H9 (cell line): ENCODE measurements at regions not wholly inside any gene's neighbourhood (a gene's known extent, or its start where the extent isn't known, plus 50 kb on each side); places are given as distances from the start of the nearest gene placed in this dataset.
"Not testable (repeated sequence)": the region's sequence is repeated elsewhere in the genome, so short reads cannot be mapped to it uniquely, and the experiment has no call there.

Experiments
- DNase-seq: peaks from one replicate; pipeline ENCODE4 v3.0.0-alpha.2; 2017
- H2AFZ ChIP-seq: one replicate; pipeline ENCODE4 v1.6.1; 2013; ENCODE audit warnings: mild to moderate bottlenecking, low read length, control low read depth, moderate library complexity
- H2AK5ac ChIP-seq: 2 replicates; pipeline ENCODE4 v1.6.1; 2013; ENCODE audit warnings: low read length, control low read depth, mixed read lengths; ENCODE audit not compliant: insufficient read length
- H2BK120ac ChIP-seq: one replicate; pipeline ENCODE4 v1.6.1; 2013; ENCODE audit warnings: low read depth, mild to moderate bottlenecking, low read length, control low read depth, inconsistent platforms; ENCODE audit not compliant: poor library complexity, severe bottlenecking
- H2BK12ac ChIP-seq: 2 replicates; pipeline ENCODE4 v1.6.1; 2013; ENCODE audit warnings: low read length, control low read depth, mixed read lengths, low read depth; ENCODE audit not compliant: insufficient read length
- H2BK15ac ChIP-seq: 2 replicates; pipeline ENCODE4 v1.6.1; 2013; ENCODE audit warnings: low read depth, low read length, control low read depth
- H2BK20ac ChIP-seq: one replicate; pipeline ENCODE4 v1.6.1; 2013; ENCODE audit warnings: low read depth, mild to moderate bottlenecking, low read length, control low read depth, inconsistent platforms; ENCODE audit not compliant: poor library complexity, severe bottlenecking
- H2BK5ac ChIP-seq: 2 replicates; pipeline ENCODE4 v1.6.1; 2013; ENCODE audit warnings: low read length, control low read depth, mixed read lengths; ENCODE audit not compliant: insufficient read length
- H3K14ac ChIP-seq: 2 replicates; pipeline ENCODE4 v1.6.1; 2013; ENCODE audit warnings: low read length, control low read depth; ENCODE audit not compliant: insufficient read depth
- H3K18ac ChIP-seq: 2 replicates; pipeline ENCODE4 v1.6.1; 2013; ENCODE audit warnings: low read depth, mild to moderate bottlenecking, mixed read lengths, low read length, control low read depth; ENCODE audit not compliant: insufficient read length
- H3K23ac ChIP-seq: 2 replicates; pipeline ENCODE4 v1.6.1; 2013; ENCODE audit warnings: low read length, control low read depth, mixed read lengths, low read depth; ENCODE audit not compliant: insufficient read length
- H3K23me2 ChIP-seq: 2 replicates; pipeline ENCODE4 v1.6.1; 2013; ENCODE audit warnings: low read depth, mild to moderate bottlenecking, mixed read lengths, low read length, control low read depth; ENCODE audit not compliant: insufficient read length, poor library complexity, severe bottlenecking
- H3K27ac ChIP-seq: 2 replicates; pipeline ENCODE4 v1.5.1; 2013; ENCODE audit warnings: low read length, control low read depth, mixed read lengths, low read depth; ENCODE audit not compliant: insufficient read length
- H3K27me3 ChIP-seq: 2 replicates; pipeline ENCODE4 v1.6.1; 2013; ENCODE audit warnings: low read length, control low read depth, inconsistent platforms; ENCODE audit not compliant: insufficient read depth
- H3K4ac ChIP-seq: 2 replicates; pipeline ENCODE4 v1.6.1; 2013; ENCODE audit warnings: low read depth, mild to moderate bottlenecking, control low read depth, inconsistent platforms, low read length, moderate library complexity
- H3K4me1 ChIP-seq: 2 replicates; pipeline ENCODE4 v1.6.1; 2013; ENCODE audit warnings: low read length, control low read depth, inconsistent platforms; ENCODE audit not compliant: insufficient read depth
- H3K4me2 ChIP-seq: 2 replicates; pipeline ENCODE4 v1.6.1; 2013; ENCODE audit warnings: low read length, control low read depth, mixed read lengths; ENCODE audit not compliant: insufficient read length, insufficient read depth
- H3K56ac ChIP-seq: 2 replicates; pipeline ENCODE4 v1.6.1; 2013; ENCODE audit warnings: low read depth, mild to moderate bottlenecking, mixed read lengths, low read length, control low read depth; ENCODE audit not compliant: insufficient read length
- H3K79me1 ChIP-seq: 2 replicates; pipeline ENCODE4 v1.6.1; 2013; ENCODE audit warnings: low read depth, mild to moderate bottlenecking, moderate library complexity, low read length, control low read depth, inconsistent platforms; ENCODE audit not compliant: insufficient read depth, poor library complexity, severe bottlenecking
- H3K79me2 ChIP-seq: 2 replicates; pipeline ENCODE4 v1.6.1; 2013; ENCODE audit warnings: low read length, control low read depth, inconsistent platforms; ENCODE audit not compliant: insufficient read depth
- H3K9ac ChIP-seq: 2 replicates; pipeline ENCODE4 v1.6.1; 2013; ENCODE audit warnings: low read length, control low read depth, mixed read lengths; ENCODE audit not compliant: insufficient read length; ENCODE audit errors: extremely low read depth
- H3K9me3 ChIP-seq: one replicate; pipeline ENCODE4 v1.6.1; 2013; ENCODE audit warnings: low read depth, low read length, inconsistent platforms; ENCODE audit not compliant: control insufficient read depth
- H3T11ph ChIP-seq: one replicate; pipeline ENCODE4 v1.6.1; 2013; ENCODE audit warnings: mild to moderate bottlenecking, low read length, control low read depth, inconsistent platforms
- H4K20me1 ChIP-seq: one replicate; pipeline ENCODE4 v1.6.1; 2013; ENCODE audit not compliant: control insufficient read depth, insufficient read length, insufficient read depth
- H4K5ac ChIP-seq: 2 replicates; pipeline ENCODE4 v1.6.1; 2013; ENCODE audit warnings: low read depth, mild to moderate bottlenecking, mixed read lengths, low read length, control low read depth; ENCODE audit not compliant: insufficient read length
- H4K8ac ChIP-seq: replicated peaks from 2 replicates; pipeline ENCODE4 v1.6.1; 2013; ENCODE audit warnings: low read length, control low read depth, mixed read lengths, low read depth; ENCODE audit not compliant: insufficient read length
- H4K91ac ChIP-seq: 2 replicates; pipeline ENCODE4 v1.6.1; 2013; ENCODE audit warnings: low read depth, mild to moderate bottlenecking, moderate library complexity, mixed read lengths, low read length, control low read depth; ENCODE audit not compliant: insufficient read length
- H3K27ac Mint-ChIP-seq, 3 experiments: 2 replicates in 2 of 3; 3 replicates in 1 of 3; pipeline ENCODE4 v1.8.0; 2020 to 2021; ENCODE audit warnings: mixed read lengths in 3 of 3, mild to moderate bottlenecking in 1 of 3, moderate library complexity in 1 of 3
- H3K27me3 Mint-ChIP-seq: 2 replicates; pipeline ENCODE4 v1.8.0; 2021; ENCODE audit warnings: low read depth, mild to moderate bottlenecking, moderate library complexity, mixed read lengths
- H3K36me3 Mint-ChIP-seq, 3 experiments: 2 replicates in 2 of 3; 3 replicates in 1 of 3; pipeline ENCODE4 v1.8.0; 2020 to 2021; ENCODE audit warnings: low read depth in 3 of 3, mixed read lengths in 3 of 3; ENCODE audit not compliant: insufficient read depth in 1 of 3
- H3K4me1 Mint-ChIP-seq, 2 experiments: 2 replicates each; pipeline ENCODE4 v1.8.0; 2020; ENCODE audit warnings: mixed read lengths in 2 of 2
- H3K4me3 Mint-ChIP-seq, 2 experiments: 2 replicates in 1 of 2; 3 replicates in 1 of 2; pipeline ENCODE4 v1.8.0; 2020 to 2021; ENCODE audit warnings: mild to moderate bottlenecking in 2 of 2, mixed read lengths in 2 of 2, moderate library complexity in 1 of 2
- H3K9me3 Mint-ChIP-seq, 2 experiments: 2 replicates in 1 of 2; 3 replicates in 1 of 2; pipeline ENCODE4 v1.8.0; 2020; ENCODE audit warnings: mild to moderate bottlenecking in 2 of 2, mixed read lengths in 2 of 2, moderate library complexity in 1 of 2
- WGBS: extraction: QIAGEN DNeasy Blood & Tissue Kit; methylation state at CpG from one replicate; pipeline ENCODE4 v1.1.7; 2013; ENCODE audit warnings: missing lambda C conversion rate, low lambda C conversion rate, mixed read lengths; ENCODE audit not compliant: insufficient read length; ENCODE audit errors: extremely low coverage; 5-methylcytosine and 5-hydroxymethylcytosine counted together
- TF ChIP-seq, protein P1 (sequence below): fragments of 200-600 bp; sonication (generic); conservative IDR thresholded peaks from 3 replicates; pipeline ENCODE4 v1.8.0; 2021; ENCODE audit warnings: antibody characterized with exemption, mild to moderate bottlenecking

DNA sequence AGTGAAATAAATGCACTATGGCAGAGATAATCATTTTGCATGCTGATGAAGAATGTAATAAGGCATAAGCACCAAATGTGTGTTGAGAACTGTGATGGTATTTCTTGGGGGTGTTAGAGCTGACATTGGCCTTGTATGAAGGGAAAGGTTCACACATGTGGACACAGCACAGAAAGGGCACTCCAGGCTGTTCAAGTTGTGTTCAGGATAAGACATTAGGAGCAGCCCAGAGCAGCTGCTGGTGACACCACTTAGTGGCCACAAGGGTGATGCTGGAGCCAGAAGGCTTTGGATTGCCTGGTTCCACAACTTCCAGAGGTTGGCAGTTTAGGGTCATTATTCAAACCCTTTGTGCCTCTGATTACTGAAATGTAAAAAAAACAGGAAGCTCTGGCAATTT is 155.4 kb downstream of the GOLGA6L6 start:
- H4K8ac ChIP-seq, result no peak overlapping the region
- H4K20me1 ChIP-seq, result no peaks in the 10 kb centered on the region
- no peak overlapping the region for H2AK5ac ChIP-seq
- Mint-ChIP-seq H3K9me3 (peaks cover 7 to 8% of the 10 kb centered on the region in 2 experiments), H3K4me3 (no peak overlapping the region), H3K4me1 (no peaks in the 10 kb centered on the region), H3K27ac (no peak overlapping the region), H3K27me3 (no peaks in the 10 kb centered on the region), H3K36me3 (no peaks in the 10 kb centered on the region; a peak in 1 of 7 replicates)
- H3K18ac ChIP-seq, result no peak overlapping the region
- no peak overlapping the region for H3K14ac ChIP-seq
- no peak overlapping the region for H4K5ac ChIP-seq
- no peak overlapping the region for H3K4me2 ChIP-seq
- H3K23ac ChIP-seq, result no peak overlapping the region
- no peak overlapping the region for H2BK12ac ChIP-seq
- no peak overlapping the region for H2BK120ac ChIP-seq
- H2BK15ac ChIP-seq, result no peak overlapping the region
- H3K4ac ChIP-seq, result no peak overlapping the region
- no peaks in the 10 kb centered on the region for H3K79me2 ChIP-seq
- H2BK5ac ChIP-seq, result no peak overlapping the region
- DNase-seq, result no peak
- H2BK20ac ChIP-seq, result no peak overlapping the region
- H3K23me2 ChIP-seq, result no peaks in the 10 kb centered on the region
- H4K91ac ChIP-seq, result no peak overlapping the region
- H2AFZ ChIP-seq, result no peak overlapping the region
- H3K4me1 ChIP-seq, result no peaks in the 10 kb centered on the region
- no peaks in the 10 kb centered on the region for H3K79me1 ChIP-seq
- TF ChIP-seq, protein P1, sequence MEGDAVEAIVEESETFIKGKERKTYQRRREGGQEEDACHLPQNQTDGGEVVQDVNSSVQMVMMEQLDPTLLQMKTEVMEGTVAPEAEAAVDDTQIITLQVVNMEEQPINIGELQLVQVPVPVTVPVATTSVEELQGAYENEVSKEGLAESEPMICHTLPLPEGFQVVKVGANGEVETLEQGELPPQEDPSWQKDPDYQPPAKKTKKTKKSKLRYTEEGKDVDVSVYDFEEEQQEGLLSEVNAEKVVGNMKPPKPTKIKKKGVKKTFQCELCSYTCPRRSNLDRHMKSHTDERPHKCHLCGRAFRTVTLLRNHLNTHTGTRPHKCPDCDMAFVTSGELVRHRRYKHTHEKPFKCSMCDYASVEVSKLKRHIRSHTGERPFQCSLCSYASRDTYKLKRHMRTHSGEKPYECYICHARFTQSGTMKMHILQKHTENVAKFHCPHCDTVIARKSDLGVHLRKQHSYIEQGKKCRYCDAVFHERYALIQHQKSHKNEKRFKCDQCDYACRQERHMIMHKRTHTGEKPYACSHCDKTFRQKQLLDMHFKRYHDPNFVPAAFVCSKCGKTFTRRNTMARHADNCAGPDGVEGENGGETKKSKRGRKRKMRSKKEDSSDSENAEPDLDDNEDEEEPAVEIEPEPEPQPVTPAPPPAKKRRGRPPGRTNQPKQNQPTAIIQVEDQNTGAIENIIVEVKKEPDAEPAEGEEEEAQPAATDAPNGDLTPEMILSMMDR, result no peak
- H3K27ac ChIP-seq, result no peak overlapping the region
- no peaks in the 10 kb centered on the region for H3K27me3 ChIP-seq
- H3K56ac ChIP-seq, result no peak overlapping the region
- peaks cover 84% of the 10 kb centered on the region for H3K9me3 ChIP-seq
- H3K9ac ChIP-seq, result no peak overlapping the region
- H3T11ph ChIP-seq, result no peak overlapping the region

DNA sequence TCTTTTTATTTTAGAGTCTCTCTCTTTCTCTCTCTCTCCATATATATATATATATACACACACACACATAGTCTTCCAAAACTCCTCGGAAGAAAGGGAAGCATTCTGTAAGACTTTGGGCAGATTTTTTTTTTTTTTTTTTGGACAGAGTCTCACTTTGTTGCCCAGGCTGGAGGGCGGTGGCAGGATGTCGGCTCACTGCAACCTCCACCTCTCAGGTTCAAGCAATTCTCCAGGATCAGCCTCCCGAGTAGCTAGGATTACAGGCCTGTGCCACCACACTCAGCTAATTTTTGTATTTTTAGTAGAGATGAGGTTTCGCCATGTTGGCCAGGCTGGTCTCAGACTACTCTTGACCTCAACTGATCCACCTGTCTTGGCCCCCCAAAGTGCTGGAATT is 161.4 kb downstream of the GOLGA6L6 start:
- H3K36me3 Mint-ChIP-seq, H3K27ac Mint-ChIP-seq, H4K20me1 ChIP-seq, H2BK12ac ChIP-seq, H3K9ac ChIP-seq, H3K27me3 ChIP-seq, H3K4me3 Mint-ChIP-seq, H3K4me1 ChIP-seq, H3K56ac ChIP-seq, H3K27me3 Mint-ChIP-seq, H3K18ac ChIP-seq, H3K4me1 Mint-ChIP-seq, H3K14ac ChIP-seq, H3K79me1 ChIP-seq, H4K8ac ChIP-seq, H2AK5ac ChIP-seq, H3K4me2 ChIP-seq, H3K4ac ChIP-seq, H2BK120ac ChIP-seq, H4K91ac ChIP-seq, DNase-seq, H3K23me2 ChIP-seq, H4K5ac ChIP-seq, H2BK15ac ChIP-seq, H2BK20ac ChIP-seq, H3K23ac ChIP-seq, H2AFZ ChIP-seq, H3T11ph ChIP-seq, H3K27ac ChIP-seq, H3K79me2 ChIP-seq, H2BK5ac ChIP-seq: not testable (repeated sequence)
- WGBS, result no CpG with 5 or more reads among the region's 5 CpGs
- peaks cover 7 to 13% of the 10 kb centered on the region in 2 experiments for H3K9me3 Mint-ChIP-seq
- peaks cover 87% of the 10 kb centered on the region for H3K9me3 ChIP-seq
